OCI-LY7 (cell line): ENCODE measurements at regions not wholly inside any gene's neighbourhood (a gene's known extent, or its start where the extent isn't known, plus 50 kb on each side); places are given as distances from the start of the nearest gene placed in this dataset.

Experiments used
- CTCF ChIP-seq: fragments of 200-600 bp; sonication (generic); conservative IDR thresholded peaks from 2 replicates; pipeline ENCODE4 v1.5.1; 2014; ENCODE audit warnings: mild to moderate bottlenecking, antibody characterized with exemption, low read length, moderate library complexity, mixed read lengths
- EZH2phosphoT487 ChIP-seq: fragments of 200-600 bp; sonication (generic); IDR thresholded peaks from 2 replicates; pipeline ENCODE4 v1.6.1; 2018; ENCODE audit warnings: low read depth, borderline replicate concordance, mild to moderate bottlenecking, mixed run types, antibody characterized with exemption, low read length, moderate library complexity, mixed read lengths

- TF ChIP-seq CTCF (no peak), EZH2phosphoT487 (no peak)
Measured at GRCh38 chr9:107612136-107612535, 122.6 kb upstream of the KLF4 start.
